C1 segment of cervical spinal cord (tissue), 14 donors: ENCODE measurements at regions not wholly inside any gene's neighbourhood (a gene's known extent, or its start where the extent isn't known, plus 50 kb on each side); places are given as distances from the start of the nearest gene placed in this dataset.

Source experiments
- DNase-seq, 14 donors: peaks; one replicate each; lab custom pipeline; 2025; lab: John Stamatoyannopoulos, UW

DNA sequence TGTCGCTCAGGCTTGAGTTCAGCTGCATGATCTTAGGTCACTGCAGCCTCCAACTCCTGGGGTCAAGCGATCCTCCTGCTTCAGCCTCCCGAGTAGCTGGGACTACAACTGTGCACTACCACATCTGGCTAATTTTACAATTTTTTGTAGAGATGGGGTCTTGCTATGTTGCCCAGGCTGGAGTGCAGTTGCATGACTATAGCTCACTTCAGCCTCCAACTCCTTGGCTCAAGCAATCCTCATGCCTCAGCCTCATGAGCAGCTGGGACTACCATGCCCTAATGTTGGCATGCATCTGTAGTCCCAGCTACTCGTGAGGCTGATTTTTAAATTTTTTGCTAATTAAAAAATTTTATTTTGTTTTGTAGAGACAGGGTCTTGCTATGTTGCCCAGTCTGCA is 101.9 kb upstream of the NPTX2 start:
- no peak for DNase-seq

DNA sequence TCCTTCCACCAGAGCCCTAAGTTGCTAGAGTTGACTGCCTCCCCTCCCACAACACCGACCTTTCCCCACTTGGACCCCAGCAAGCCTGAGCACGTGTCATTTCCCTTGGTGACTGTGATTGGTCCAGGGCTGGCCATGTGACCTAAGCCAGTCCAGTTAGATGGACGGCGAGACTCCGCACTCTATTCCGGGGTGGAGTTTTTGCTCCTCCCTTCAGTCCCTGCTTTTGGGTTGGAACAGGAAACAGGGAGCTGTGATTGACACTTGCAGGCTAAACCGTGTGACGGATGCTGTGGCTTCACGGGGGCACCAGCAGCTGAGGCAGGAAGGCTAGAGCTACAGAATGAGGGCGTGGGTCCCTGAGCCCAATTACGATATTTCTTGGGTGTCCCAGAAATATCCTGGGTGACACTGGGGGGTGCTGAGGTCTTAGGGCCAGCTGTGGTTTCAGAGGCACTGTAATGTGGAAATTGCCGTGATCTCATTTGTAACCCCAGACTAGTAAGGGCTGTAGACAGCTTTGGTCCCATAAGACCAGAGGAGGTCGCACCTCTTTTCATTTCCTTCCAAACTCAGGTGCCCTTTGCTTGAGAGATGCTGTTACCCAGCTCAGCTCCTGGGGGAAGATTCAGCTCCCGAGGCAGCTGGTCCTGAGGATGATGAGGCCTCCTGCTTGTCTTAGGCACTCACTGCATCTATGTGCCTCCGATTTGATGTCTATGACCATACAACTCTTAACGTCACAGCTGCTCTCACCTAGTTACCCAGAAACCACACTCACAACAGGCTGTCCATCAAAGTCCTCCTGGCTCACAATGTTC is 102.7 kb upstream of the NPTX2 start:
- DNase-seq, result no peak

DNA sequence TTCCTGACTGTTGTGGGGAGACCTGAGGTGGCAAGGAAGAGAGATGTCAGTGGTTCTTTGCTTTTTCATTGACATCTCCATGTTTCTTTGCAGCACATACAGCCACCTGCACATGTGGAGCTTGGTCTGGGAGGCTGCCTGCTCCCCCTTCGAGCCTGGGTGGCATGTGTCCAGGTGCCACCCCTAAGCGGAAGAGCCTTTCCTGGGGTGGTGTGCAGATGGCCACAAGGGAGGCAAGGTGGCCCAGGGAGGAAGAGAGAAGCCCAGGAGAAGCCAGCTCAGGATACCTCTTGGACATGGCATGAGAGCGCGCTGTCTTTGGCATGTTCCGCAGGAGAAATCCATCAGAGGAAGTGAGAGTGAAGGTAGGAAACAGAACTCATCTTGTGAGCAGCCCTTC is 105.9 kb upstream of the NPTX2 start:
- DNase-seq, result no peak

- no peak for DNase-seq
These were observed 107.2 kb upstream of the NPTX2 start for GRCh38 chr7:98509836-98510235.

DNA sequence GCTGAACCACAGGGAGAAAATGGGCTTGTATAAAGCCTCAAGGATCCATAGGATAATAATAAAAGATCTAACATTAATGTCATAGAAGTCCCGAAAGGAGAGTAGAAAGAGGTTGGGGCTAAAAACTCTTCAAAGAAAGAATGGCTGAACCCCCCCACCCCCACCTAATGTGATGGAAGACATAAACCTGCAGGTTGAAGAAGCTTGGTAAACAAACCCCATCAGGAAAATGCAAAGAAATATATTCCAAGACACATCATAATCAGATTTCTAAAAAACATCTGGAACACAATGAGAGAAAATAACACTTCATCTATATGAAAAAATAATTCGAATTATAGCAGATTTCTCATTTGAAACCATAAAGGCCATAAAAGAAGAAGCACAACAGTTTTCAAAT is 105.6 kb upstream of the BAIAP2L1 start:
- DNase-seq, result no peak

GRCh38 chr7:98500764-98501163 is 99.9 kb upstream of the BAIAP2L1 start:
- DNase-seq, result no peak

DNA sequence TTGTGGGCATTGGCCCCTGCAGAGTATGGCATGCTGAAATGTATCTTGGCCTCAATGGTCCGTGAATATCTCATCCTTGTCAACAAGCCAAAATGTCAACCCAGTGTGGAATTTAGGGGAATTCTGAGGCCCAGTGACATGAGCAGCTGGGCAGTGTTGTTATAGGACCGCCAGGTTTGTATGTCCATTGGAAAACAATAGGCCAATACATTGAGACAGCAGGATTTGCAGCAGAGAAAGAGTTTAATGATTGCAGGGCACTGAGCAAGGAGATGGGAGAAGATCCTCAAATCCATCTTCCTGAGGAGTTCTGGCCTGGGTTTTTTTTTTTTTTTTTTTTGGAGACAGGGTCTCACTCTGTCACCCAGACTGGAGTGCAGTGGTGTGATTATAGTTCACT is 95.7 kb upstream of the BAIAP2L1 start:
- DNase-seq, result no peak

DNA sequence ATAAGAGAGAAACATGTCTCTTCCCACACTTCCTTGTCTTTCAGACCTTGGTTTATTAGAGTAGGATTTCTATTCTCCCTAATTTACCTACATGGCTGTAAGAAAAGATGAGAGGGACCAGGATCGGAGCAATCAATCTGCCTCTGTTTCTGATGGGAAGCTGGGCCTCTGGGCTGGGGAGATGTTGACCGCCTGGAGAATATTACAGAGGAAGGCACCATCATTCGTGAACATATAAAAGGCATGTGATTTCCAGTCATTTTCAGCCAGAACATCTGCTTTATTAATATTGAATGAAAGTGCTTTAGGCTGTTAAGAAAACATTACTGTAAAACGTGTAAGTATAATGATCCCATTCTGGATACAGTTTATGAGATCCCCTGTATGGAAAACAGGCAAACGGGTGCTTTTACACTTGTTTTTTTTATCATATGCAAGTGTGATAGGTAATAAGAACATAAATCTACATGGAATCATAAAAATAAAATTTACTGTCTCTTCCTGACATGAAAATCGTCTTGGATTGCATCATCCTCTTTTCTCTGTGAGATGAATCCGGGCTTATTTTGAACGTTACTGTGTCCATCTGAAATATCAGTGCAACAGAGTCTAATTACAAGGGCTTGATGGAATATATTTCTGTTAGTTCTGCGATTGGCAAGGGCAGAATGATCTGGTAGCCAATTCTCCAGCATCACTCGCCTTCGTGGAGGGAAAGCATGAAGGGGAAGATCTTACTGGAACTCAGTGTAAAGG is 94.5 kb upstream of the BAIAP2L1 start:
- DNase-seq, result no peak

DNA sequence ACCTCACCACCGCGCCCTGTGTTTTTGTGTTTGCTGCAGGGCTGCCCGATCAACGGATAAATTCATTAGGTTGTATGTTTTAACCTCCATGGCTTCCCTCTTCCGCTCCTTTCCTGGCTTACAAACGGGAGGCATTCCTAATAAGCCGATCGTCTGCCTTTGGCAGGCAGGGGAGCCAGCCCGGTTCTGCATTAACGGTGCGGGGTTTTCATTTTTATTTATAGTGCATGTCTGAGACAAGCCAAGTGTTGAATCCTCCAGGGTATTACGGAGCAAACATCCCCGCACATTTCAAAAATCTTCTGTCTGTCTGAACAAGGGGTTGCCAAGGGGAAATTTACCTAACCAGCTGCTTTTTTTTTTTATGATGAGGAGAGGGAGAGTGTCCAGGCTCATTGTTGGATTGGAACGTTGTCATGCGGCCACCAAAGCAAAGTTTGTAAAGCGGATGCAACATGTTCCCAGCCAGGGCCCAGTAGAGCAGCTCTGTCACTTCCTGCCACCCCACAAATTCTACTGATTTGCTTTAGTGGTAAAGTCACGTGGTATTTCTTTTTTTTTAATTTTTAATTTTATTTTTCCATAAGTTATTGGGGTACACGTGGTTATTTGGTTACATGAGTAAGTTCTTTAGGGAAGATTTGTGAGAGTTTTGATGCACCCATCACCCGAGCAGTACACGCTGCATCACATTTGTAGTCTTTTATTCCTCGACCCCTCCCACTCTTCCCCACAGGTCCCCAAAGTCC is 92.3 kb upstream of the BAIAP2L1 start:
- DNase-seq, result no peak

DNA sequence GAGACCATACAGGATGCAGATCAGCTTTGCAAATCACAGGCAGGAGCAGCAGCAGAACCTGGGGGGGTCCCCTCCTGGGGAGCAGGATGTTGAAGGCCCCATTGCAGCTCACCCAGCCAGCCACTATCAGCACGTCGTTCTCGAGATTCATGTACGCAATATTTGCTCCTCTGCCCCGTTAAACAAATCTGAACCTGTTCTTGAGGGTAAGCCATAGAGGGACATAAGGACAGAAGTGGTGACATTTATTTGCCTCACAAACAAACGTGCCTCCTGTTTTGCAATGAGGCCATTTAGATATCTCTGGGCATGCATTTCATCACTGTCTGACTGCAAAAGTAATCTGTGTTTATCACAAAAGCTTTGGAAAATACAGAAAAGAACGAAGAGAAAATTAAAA is 87.3 kb upstream of the BAIAP2L1 start:
- DNase-seq, result no peak

DNA sequence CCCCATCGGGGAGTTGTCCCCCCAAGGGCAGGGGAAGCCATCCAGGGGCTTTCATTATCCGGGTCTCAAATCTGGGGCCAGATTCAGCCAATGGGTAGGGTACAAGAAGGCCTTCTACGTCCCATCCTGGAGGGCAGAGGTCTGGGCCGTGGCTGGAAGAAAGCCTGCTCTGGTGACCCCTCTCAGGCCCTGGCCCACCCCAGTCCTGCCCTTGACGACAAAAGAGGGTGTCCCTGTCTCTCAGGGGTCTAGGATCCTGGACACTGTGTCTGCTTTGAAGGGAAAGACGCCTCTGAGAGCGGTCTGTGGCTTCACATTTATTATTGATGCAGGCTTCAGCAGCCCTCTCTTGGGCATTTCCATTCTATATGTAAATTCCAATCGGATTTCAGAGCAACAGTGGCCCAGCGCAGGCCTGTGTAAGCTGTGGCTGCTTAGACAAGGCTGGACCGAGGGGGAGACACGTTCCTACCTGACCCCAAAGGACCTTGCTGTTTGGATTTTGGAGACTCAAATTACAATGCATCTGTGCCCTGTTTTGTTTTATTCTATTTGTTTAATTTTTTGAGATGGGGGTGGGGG is 83.2 kb upstream of the BAIAP2L1 start:
- DNase-seq, result no peak

DNA sequence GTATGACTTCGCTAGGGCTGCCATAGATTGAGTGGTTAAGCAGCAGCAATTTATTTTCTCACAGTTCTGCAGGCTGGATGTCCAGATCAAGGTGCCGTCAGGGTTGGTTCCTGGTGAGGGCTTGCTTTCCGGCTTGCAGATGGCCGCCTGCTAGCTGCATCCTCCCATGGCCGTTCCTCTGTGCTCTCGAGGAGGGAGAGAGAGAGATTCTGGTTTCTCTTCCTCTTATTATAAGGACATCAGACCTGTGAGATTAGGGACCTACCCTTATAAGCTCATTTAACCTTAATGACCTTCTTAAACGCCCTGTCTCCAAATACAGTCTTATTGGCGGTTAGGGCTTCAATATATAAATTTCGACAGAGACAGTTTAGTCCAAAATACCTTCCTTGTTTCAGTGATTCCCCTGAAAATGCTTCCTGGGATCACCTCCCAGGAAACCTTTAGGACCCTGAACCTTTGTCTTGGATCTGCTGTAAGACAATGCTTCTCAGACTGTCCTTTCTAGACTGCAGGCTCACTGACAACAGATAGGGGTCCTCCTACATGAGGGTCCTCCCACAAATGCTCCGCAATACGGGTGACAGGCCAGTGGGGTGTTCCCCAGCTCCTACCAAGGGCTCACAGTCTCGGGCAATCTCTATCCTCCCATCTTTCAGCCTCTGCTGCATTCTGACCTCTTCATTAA is 82.5 kb upstream of the BAIAP2L1 start:
- no peak for DNase-seq

- no peak for DNase-seq
These were observed 78.4 kb upstream of the BAIAP2L1 start for GRCh38 chr7:98479318-98479717.

DNA sequence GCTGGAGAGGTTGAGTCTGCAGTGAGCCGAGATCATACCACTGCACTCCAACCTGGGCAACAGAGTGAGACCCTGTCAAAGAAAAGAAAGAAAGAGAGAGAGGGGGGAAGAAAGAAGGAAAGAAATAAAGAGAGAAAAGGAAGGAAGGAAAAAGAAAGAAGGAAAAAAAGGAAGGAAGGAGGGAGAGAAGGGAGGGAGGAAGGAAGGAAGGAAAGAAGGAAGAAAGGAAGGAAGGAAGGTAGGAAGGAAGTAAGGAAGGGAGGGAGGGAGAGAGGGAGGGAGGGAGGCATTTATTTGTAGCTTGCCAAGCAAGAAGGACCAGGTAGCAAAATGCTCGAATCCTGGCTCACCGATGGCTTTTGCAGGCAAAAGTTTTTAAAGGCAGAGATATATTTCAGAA is 74.5 kb upstream of the BAIAP2L1 start:
- DNase-seq, result no peak

GRCh38 chr7:98474558-98474957 is 73.7 kb upstream of the BAIAP2L1 start:
- DNase-seq, result no peak

GRCh38 chr7:98472521-98472954 is 71.6 kb upstream of the BAIAP2L1 start:
- DNase-seq, result no peak

- no peak for DNase-seq
These were observed 69.8 kb upstream of the BAIAP2L1 start for GRCh38 chr7:98470485-98471240.

- no peak for DNase-seq
These were observed 68.2 kb upstream of the BAIAP2L1 start for GRCh38 chr7:98469088-98469487.

- no peak for DNase-seq
These were observed 66.9 kb upstream of the BAIAP2L1 start for GRCh38 chr7:98467570-98468312.

GRCh38 chr7:98465022-98465421 is 64.1 kb upstream of the BAIAP2L1 start:
- DNase-seq, result no peak
